ENCODE measurements at regions not wholly inside any gene's neighbourhood (a gene's known extent, or its start where the extent isn't known, plus 50 kb on each side); places are given as distances from the start of the nearest gene placed in this dataset.

DNA sequence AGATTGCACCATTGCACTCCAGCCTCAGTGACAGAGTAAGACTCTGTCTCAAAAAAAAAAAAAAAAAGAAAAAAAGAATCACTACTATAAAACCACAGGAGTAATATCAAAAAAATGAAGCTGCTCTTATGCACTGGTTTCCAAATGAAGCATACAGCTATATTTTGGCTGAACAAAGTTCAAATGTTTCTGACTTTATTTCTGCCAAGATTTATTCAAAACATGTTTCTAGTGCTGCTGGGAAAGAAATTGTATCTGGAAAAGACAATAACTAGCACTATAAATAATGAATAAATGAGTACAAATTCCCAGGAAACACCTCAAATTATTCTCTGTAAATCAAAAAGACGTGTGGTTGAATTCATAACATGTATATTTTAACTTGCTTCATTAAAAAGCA lies 102.5 kb upstream of the MME start:
- no peak overlapping the region for H3K4me3 ChIP-seq (ENCODE audit: low read depth, low read length)
- DNase-seq (ENCODE audit: low read depth) = no peak

DNA sequence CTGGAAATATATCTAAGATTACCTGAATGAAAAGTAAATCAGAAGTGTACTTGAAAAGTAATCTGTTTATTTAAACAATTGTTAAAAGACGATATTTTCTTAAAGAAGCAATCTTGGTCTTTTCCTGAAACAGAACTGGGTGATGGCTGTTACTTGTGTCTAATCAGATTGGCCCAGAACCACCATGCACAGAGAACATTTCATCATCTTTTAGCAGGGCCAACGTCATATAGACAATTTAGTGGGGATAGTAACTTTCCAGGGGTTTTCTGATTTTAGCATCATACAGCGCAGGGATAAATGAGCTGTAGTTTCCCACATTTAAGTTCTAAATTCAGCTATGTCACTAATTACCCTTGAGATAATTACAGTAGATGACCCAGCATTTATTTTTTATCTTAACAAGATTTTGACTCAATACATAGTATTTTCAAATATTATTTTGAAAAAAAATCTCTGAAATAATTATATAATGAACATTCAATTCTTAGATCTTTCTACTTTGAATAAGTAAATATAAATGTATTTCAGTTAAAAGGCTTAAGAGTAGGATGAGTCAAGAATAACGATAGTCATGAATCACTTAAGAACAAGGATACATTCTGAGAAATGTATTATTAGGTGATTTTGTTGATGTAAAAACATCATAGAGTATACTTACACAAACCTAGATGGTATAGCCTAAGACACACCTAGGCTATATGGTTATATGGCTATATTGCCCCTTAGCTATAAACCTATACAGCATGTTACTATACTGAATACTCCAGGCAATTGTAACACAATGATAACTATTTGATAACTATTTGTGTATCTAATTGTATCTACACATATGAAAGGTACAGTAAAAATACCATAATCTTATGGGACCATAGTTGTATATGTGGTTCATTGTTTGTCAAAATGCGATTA lies 103.8 kb upstream of the MME start:
- DNase-seq (ENCODE audit: low read depth) = no peak
- no peak overlapping the region for H3K4me3 ChIP-seq (ENCODE audit: low read depth, low read length)

GRCh38 chr3:154973851-154974250 lies 106.3 kb upstream of the MME start:
- DNase-seq (ENCODE audit: low read depth) = no peak

DNA sequence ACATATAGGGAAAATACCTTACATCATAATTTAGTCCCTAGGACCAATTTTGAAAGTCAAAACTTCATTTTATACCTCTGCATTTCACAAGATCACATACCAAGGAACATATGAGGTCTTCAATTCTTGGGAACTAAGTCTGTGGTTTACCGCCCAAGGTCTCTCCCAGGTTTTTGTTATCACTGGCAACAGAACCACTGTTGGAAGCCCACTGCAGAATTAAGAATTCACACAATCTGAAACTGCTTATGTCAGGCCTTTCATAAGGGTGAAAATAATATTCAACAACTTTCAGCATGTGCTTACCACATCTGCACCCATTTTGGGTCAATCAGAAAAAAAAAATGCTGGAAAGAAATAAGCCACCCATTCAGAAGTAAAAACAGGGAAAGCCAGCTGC lies 107.2 kb upstream of the MME start:
- no peak overlapping the region for H3K4me3 ChIP-seq (ENCODE audit: low read depth, low read length)
- peak; percentile 95 for DNase-seq (ENCODE audit: low read depth)

More at GRCh38 chr3:154973851-154974250, 106.3 kb upstream of the MME start:
- no peak overlapping the region for H3K4me3 ChIP-seq (ENCODE audit: low read depth, low read length)

DNA sequence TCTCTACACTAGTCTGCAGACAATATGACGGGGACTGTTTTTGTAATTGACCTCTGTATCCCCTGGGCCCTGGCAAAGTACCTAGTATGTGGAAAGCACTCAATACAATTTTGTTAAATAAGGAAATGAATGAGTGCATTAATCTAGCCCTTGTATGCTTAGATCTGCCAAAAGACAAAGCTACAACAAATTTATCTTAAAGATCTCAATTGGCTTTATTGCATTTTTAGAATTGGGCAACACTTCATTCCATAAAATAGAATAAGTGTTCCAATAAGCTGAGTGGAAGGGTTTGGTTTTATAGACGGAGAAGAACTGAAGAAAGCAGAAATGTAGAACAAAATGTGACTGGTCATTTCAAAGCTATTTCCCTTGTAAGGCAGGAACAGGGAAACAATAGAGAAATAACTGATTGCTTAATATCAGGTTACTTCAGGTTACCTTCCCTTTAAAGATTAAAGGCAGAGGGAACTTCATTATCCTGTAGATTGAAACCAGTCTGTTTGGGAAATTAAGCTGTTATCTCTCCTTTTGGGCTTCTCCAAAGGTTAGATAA lies 108.3 kb upstream of the MME start:
- DNase-seq (ENCODE audit: low read depth) = peak; percentile 87

GRCh38 chr3:154971341-154971740 lies 108.8 kb upstream of the MME start:
- DNase-seq (ENCODE audit: low read depth) = no peak

More for the DNA sequence above, 108.3 kb upstream of the MME start:
- H3K4me3 ChIP-seq (ENCODE audit: low read depth, low read length) = no peak overlapping the region

GRCh38 chr3:154970797-154971196 lies 109.3 kb upstream of the MME start:
- no peak overlapping the region for H3K4me3 ChIP-seq (ENCODE audit: low read depth, low read length)
- DNase-seq (ENCODE audit: low read depth) = peak; percentile 91

More at GRCh38 chr3:154971341-154971740, 108.8 kb upstream of the MME start:
- no peak overlapping the region for H3K4me3 ChIP-seq (ENCODE audit: low read depth, low read length)

- H3K4me3 ChIP-seq (ENCODE audit: low read depth, low read length) = no peak overlapping the region
- DNase-seq (ENCODE audit: low read depth) = no peak
Observed at GRCh38 chr3:154969366-154969765, 110.8 kb upstream of the MME start.

GRCh38 chr3:154967090-154967489 lies 113.0 kb upstream of the MME start:
- H3K4me3 ChIP-seq (ENCODE audit: low read depth, low read length) = no peak overlapping the region
- no peak for DNase-seq (ENCODE audit: low read depth)

- H3K4me3 ChIP-seq (ENCODE audit: low read depth, low read length) = no peak overlapping the region
- peak; percentile 54 for DNase-seq (ENCODE audit: low read depth)
Observed at GRCh38 chr3:154956815-154957214, 123.3 kb upstream of the MME start.

DNA sequence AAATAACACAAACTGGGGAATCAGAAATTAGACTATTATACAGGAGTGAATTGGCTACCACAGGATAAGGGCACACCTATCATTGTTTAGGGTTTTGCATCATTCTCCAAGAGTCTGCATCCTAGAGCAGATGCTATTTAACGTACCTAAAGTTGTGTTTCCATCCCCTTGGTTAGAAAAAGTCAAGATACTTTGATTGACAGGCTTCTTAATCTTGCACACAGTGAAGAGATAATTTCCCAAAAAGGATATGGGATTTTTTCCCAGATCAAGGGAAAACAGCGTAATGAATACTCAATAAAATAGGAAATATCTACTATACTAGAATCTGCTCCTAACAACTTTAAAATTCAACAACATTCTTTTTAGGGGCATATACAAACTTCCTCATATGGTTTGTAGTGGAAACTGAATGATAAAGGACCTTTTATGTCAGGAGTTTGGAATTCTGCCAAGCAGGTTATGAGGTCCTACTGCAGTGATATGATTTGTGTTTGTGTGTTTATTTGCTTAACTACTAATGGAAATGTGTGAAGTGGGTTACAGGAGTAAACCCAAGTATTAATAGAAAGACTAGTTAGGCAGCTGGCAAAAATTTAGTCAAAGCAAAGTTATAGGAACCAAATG lies 124.1 kb upstream of the MME start:
- no peak overlapping the region for H3K4me3 ChIP-seq (ENCODE audit: low read depth, low read length)
- no peak for DNase-seq (ENCODE audit: low read depth)

DNA sequence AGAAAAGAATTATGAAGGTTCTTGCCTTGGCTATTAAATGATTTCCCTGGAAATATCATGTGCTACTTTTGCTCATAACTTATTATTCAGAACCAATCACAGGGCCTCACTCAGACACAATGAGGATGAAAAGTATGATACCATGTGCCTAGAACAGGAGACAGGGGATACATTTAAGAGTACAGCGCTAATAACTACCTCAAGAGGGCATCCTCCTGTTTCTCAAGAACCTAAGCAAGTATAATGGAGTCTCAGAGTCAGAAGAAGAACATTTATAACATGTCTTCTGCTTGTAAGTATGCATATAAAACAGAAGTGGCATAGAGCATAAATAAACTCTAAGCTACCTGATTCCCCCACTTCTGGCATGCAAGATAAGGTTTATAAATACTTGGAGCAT lies 125.4 kb upstream of the MME start:
- no peak for DNase-seq (ENCODE audit: low read depth)
- no peak overlapping the region for H3K4me3 ChIP-seq (ENCODE audit: low read depth, low read length)

- DNase-seq (ENCODE audit: low read depth) = no peak
- no peak overlapping the region for H3K4me3 ChIP-seq (ENCODE audit: low read depth, low read length)
Observed at GRCh38 chr3:154953538-154953937, 126.6 kb upstream of the MME start.

GRCh38 chr3:154952553-154952952 lies 127.6 kb upstream of the MME start:
- H3K4me3 ChIP-seq (ENCODE audit: low read depth, low read length) = no peak overlapping the region
- DNase-seq (ENCODE audit: low read depth) = no peak

DNA sequence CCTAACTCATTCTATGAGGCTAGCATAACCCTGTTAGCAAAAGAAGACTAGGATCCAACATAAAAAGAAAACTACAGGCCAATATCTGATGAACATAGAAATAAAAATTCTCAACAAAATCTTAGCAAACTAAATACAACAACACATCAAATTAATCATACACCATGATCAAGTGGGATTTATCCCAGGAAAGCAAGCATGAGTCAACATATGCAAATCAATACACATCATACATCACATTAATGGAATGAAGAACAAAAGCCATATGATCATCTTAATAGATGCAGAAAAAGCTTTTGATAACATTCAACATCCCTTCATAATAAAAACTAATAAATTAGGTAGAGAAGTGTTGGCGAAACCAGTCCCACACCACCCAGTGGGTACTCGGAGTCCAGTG lies 136.1 kb upstream of the MME start:
- H3K4me3 ChIP-seq (ENCODE audit: low read depth, low read length) = no peak overlapping the region
- DNase-seq (ENCODE audit: low read depth) = no peak

DNA sequence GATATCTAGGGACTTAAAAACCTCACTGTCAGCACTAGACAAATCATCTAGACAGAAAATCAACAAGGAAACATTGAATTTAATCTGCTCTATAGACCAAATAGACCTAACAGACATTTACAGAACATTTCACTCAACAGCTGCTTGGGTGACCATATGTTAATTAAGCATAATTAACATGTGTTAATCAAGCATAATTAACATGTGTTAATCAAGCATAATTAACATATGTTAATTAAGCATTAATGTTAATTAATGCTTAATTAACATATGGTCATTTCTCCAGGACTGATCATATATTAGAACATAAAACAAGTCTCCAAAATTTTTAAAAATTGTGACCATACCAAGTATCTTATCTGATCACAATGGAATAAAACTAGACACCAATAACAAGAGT lies 137.3 kb upstream of the MME start:
- no peak overlapping the region for H3K4me3 ChIP-seq (ENCODE audit: low read depth, low read length)
- DNase-seq (ENCODE audit: low read depth) = no peak

DNA sequence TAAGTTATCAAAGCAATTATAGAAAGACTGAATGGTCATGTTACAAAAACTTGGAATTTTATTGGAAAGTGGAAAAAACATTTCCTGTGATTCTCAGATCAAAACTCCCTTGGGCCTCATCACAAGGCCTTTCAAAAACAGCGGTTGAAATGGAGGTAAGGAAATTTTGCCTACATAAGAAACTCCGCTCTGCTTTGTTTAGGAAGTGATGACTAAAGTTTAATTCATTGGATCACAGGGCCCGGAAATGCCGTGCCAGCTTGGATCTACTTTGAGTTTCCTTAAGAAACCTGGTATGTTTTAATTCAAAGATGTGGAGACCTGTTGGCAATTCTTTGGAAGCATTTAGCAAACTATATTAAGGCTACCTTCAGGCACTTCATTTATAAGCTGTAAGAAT lies 143.9 kb upstream of the MME start:
- no peak for DNase-seq (ENCODE audit: low read depth)
- H3K4me3 ChIP-seq (ENCODE audit: low read depth, low read length) = no peak overlapping the region

GRCh38 chr3:154933581-154933980 lies 146.5 kb upstream of the MME start:
- DNase-seq (ENCODE audit: low read depth) = no peak
- H3K4me3 ChIP-seq (ENCODE audit: low read depth, low read length) = no peak overlapping the region

GRCh38 chr3:154932633-154933032 lies 147.5 kb upstream of the MME start:
- no peak for DNase-seq (ENCODE audit: low read depth)
- no peak overlapping the region for H3K4me3 ChIP-seq (ENCODE audit: low read depth, low read length)

DNA sequence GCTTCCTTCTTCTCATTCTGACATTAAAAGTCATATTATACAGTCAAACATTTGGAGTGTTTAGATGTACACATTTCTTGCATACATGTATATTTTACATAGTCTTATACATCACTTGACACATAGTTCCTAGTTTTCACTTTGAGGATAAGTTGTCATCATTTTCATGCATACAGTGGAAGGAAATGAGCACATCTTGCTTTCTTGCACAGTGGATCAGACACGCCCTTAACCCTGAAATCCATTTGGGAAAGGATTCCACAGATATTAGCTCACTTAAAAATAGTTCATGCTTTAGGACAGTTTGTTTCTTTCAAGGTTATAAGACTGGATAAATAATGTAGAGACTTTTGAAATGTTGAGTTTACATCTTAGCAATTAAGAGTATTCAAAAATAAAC lies 148.6 kb upstream of the MME start:
- DNase-seq (ENCODE audit: low read depth) = peak; percentile 75
- no peak overlapping the region for H3K4me3 ChIP-seq (ENCODE audit: low read depth, low read length)

DNA sequence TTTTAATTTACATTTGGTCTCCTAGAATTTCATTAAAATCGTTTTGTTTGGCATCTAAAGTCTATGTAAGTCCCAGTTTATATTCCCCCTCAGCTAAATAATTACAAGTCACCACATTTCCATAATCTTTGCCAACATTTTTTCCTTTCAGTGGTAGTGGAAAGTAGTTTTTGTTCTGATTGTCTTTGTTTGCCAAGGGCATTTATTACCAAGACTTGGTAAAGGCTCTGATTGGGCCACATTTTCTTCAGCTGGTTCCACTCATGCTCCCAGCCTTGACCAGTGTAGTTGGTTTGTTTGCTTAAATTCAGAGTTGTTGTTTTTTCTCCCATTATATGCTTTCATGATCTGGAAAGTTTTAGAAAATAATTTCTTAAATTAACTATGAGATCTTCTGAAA lies 153.4 kb upstream of the MME start:
- H3K4me3 ChIP-seq (ENCODE audit: low read depth, low read length) = no peak overlapping the region
- no peak for DNase-seq (ENCODE audit: low read depth)
